HG03469 (cell line): ENCODE measurements at regions not wholly inside any gene's neighbourhood (a gene's known extent, or its start where the extent isn't known, plus 50 kb on each side); places are given as distances from the start of the nearest gene placed in this dataset.

Source experiments
- ATAC-seq: cut with Tn5 transposase; IDR thresholded peaks from one replicate; pipeline ENCODE4 v1.9.1; 2021; ENCODE audit warnings: mild to moderate bottlenecking, moderate library complexity, moderate number of reproducible peaks; ENCODE audit not compliant: unreplicated experiment

- no peak for ATAC-seq
Observed at GRCh38 chr20:24277196-24277595, 192.2 kb upstream of the SYNDIG1 start.

- ATAC-seq: no peak
Observed at GRCh38 chr20:24275946-24276705, 193.3 kb upstream of the SYNDIG1 start.

GRCh38 chr20:24273251-24273650 is 196.2 kb upstream of the SYNDIG1 start:
- no peak for ATAC-seq

GRCh38 chr20:24261351-24261750 is 208.1 kb upstream of the SYNDIG1 start:
- no peak for ATAC-seq

GRCh38 chr20:24257171-24257570 is 212.3 kb upstream of the SYNDIG1 start:
- ATAC-seq: no peak

- no peak for ATAC-seq
Observed at GRCh38 chr20:24256307-24256706, 213.1 kb upstream of the SYNDIG1 start.

- ATAC-seq: no peak
Observed at GRCh38 chr20:24254480-24254879, 214.9 kb upstream of the SYNDIG1 start.

- no peak for ATAC-seq
Observed at GRCh38 chr20:24253321-24253720, 216.1 kb upstream of the SYNDIG1 start.

GRCh38 chr20:24245094-24245493 is 224.3 kb upstream of the SYNDIG1 start:
- no peak for ATAC-seq

- no peak for ATAC-seq
Observed at GRCh38 chr20:24242763-24243162, 226.7 kb upstream of the SYNDIG1 start.

- no peak for ATAC-seq
Observed at GRCh38 chr20:24241466-24241865, 228.0 kb upstream of the SYNDIG1 start.

GRCh38 chr20:24236963-24237362 is 232.5 kb upstream of the SYNDIG1 start:
- no peak for ATAC-seq

GRCh38 chr20:24236201-24236600 is 233.2 kb upstream of the SYNDIG1 start:
- no peak for ATAC-seq

- no peak for ATAC-seq
Observed at GRCh38 chr20:24235296-24236175, 233.9 kb upstream of the SYNDIG1 start.

- no peak for ATAC-seq
Observed at GRCh38 chr20:24227600-24227999, 239.0 kb upstream of the GGTLC1 start.

- ATAC-seq: no peak
Observed at GRCh38 chr20:24212494-24212893, 223.9 kb upstream of the GGTLC1 start.

GRCh38 chr20:24211972-24212371 is 223.4 kb upstream of the GGTLC1 start:
- ATAC-seq: no peak

GRCh38 chr20:24210356-24210755 is 221.8 kb upstream of the GGTLC1 start:
- ATAC-seq: no peak

GRCh38 chr20:24208652-24209051 is 220.1 kb upstream of the GGTLC1 start:
- no peak for ATAC-seq

GRCh38 chr20:24207803-24208300 is 219.3 kb upstream of the GGTLC1 start:
- no peak for ATAC-seq

- no peak for ATAC-seq
Observed at GRCh38 chr20:24206995-24207394, 218.4 kb upstream of the GGTLC1 start.
